Peyer's patch (tissue), 4 donors: ENCODE measurements at regions not wholly inside any gene's neighbourhood (a gene's known extent, or its start where the extent isn't known, plus 50 kb on each side); places are given as distances from the start of the nearest gene placed in this dataset.

Experiments used
- POLR2A ChIP-seq, 2 donors: fragments of 450-650 bp; IDR thresholded peaks; one replicate each; pipeline ENCODE4 v1.5.1; 2017; ENCODE audit warnings: antibody characterized with exemption in 2 of 2, mild to moderate bottlenecking in 2 of 2, moderate library complexity in 2 of 2
- TF ChIP-seq, protein P1 (sequence below), 6 experiments: fragments of 450-650 bp in 4 of 6; fragments of 200-600 bp in 2 of 6; sonication (generic) in 1 of 6; IDR thresholded peaks; one replicate each; pipeline ENCODE4 v1.5.1; 2017 to 2019; ENCODE audit warnings: antibody characterized with exemption in 6 of 6, mild to moderate bottlenecking in 3 of 6, moderate library complexity in 1 of 6

GRCh38 chr7:46133072-46133471, 212.0 kb upstream of the IGFBP3 start:
- TF ChIP-seq, protein P1, sequence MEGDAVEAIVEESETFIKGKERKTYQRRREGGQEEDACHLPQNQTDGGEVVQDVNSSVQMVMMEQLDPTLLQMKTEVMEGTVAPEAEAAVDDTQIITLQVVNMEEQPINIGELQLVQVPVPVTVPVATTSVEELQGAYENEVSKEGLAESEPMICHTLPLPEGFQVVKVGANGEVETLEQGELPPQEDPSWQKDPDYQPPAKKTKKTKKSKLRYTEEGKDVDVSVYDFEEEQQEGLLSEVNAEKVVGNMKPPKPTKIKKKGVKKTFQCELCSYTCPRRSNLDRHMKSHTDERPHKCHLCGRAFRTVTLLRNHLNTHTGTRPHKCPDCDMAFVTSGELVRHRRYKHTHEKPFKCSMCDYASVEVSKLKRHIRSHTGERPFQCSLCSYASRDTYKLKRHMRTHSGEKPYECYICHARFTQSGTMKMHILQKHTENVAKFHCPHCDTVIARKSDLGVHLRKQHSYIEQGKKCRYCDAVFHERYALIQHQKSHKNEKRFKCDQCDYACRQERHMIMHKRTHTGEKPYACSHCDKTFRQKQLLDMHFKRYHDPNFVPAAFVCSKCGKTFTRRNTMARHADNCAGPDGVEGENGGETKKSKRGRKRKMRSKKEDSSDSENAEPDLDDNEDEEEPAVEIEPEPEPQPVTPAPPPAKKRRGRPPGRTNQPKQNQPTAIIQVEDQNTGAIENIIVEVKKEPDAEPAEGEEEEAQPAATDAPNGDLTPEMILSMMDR (IDR thresholded peaks at IDR 0.05), result no peak
- TF ChIP-seq POLR2A (IDR thresholded peaks at IDR 0.05), result no peak
